Heart left ventricle (tissue), 16 donors: ENCODE measurements at regions not wholly inside any gene's neighbourhood (a gene's known extent, or its start where the extent isn't known, plus 50 kb on each side); places are given as distances from the start of the nearest gene placed in this dataset.

Experiments used
- ATAC-seq, 4 donors: fragments of 200-7000 bp; cut with Tn5 transposase; one replicate each; pipeline ENCODE4 v1.9.1; 2020 to 2022; ENCODE audit warnings: moderate library complexity in 4 of 4, mild to moderate bottlenecking in 3 of 4, moderate number of reproducible peaks in 1 of 4
- DNase-seq, 5 donors: peaks; one replicate each; pipeline ENCODE4 v3.0.0-alpha.2; 2020
- H3K27ac ChIP-seq, 12 donors: fragments of 200-600 bp; sonication (generic) in 4 of 12; one replicate each; pipeline versions ENCODE4 v1.5.0 to v1.8.0; 2016 to 2022; ENCODE audit warnings: mild to moderate bottlenecking in 2 of 12
- H3K27me3 ChIP-seq, 9 donors: fragments of 200-600 bp; sonication (generic) in 2 of 9; one replicate each; pipeline versions ENCODE4 v1.5.1 to v1.8.0; 2016 to 2022; ENCODE audit warnings: mild to moderate bottlenecking in 3 of 9
- H3K36me3 ChIP-seq, 9 donors: fragments of 200-600 bp; sonication (generic) in 2 of 9; one replicate each; pipeline versions ENCODE4 v1.5.0 to v1.8.0; 2018 to 2022; ENCODE audit warnings: mild to moderate bottlenecking in 2 of 9
- H3K4me1 ChIP-seq, 12 donors: fragments of 200-600 bp; sonication (generic) in 4 of 12; one replicate each; pipeline versions ENCODE4 v1.5.0 to v1.8.0; 2016 to 2022; ENCODE audit warnings: mild to moderate bottlenecking in 3 of 12
- H3K4me3 ChIP-seq, 12 donors: fragments of 200-600 bp; sonication (generic) in 4 of 12; one replicate each; pipeline versions ENCODE4 v1.5.0 to v1.8.0; 2017 to 2022; ENCODE audit warnings: mild to moderate bottlenecking in 9 of 12, moderate library complexity in 4 of 12
- H3K9me3 ChIP-seq, 12 donors: fragments of 200-600 bp; sonication (generic) in 4 of 12; one replicate each; pipeline versions ENCODE4 v1.5.0 to v1.8.0; 2016 to 2022; ENCODE audit warnings: mild to moderate bottlenecking in 1 of 12
- POLR2A ChIP-seq, 2 donors: fragments of 450-650 bp; IDR thresholded peaks; one replicate each; pipeline ENCODE4 v1.6.1; 2017; ENCODE audit warnings: antibody characterized with exemption in 2 of 2, mild to moderate bottlenecking in 2 of 2, moderate library complexity in 2 of 2
- WGBS, 4 donors: extraction: QIAGEN DNeasy Blood & Tissue Kit in 2 of 4; methylation state at CpG; one replicate each; pipeline versions ENCODE4 v1.1.5 to v1.1.7; 2013 to 2018; 5-methylcytosine and 5-hydroxymethylcytosine counted together
- intact Hi-C, 10 donors: fragments of 100-400 bp; cut with DNase I; formaldehyde crosslinking; loops; one replicate each; pipeline versions ENCODE4 v1.11.1 to v1.14.2; 2022
- TF ChIP-seq, protein P1 (sequence below), 12 donors: fragments of 200-600 bp; sonication (generic) in 4 of 12; IDR thresholded peaks; one replicate each; pipeline versions ENCODE4 v1.5.0 to v1.8.0; 2018 to 2022; ENCODE audit warnings: antibody characterized with exemption in 12 of 12, mild to moderate bottlenecking in 5 of 12
- donor health status: ischemic (EF 13 %, LVEDD 7.1; RV severe dilation, severe dysfunction).
- donor health status: healthy with polysubstance abuse.
- donor health status: DM: no; HTN: yes; CAD: no.
- donor health status: DM: no; HTN: no; CAD: no.
- donor health status: ischemic (EF 25% LVEDD 6.9; RV normal size, moderate dysfunction).
- donor health status: ischemic (EF 25% LVEDD 5.7; RV mildly dilated, moderate dysfunction).
- donor health status: healthy.
- donor health status: DM: yes; HTN: yes; CAD: no.
- donor health status: ischemic (EF 35%, LVEDD 5.7; RV mildly dilated, moderate dysfunction).
- donor health status: nonischemic (EF 11% LVEDD 7.7; RV severe dilation, severe dysfunction).
- donor health status: DM: yes; HTN: yes; CAD: no.
- donor health status: PGD.
- donor health status: ischemic (EF 29% LVEDD 5.4; RV normal size, mild dysfunction).
- donor health status: nonischemic (EF 23%, LVEDD 6.1; RV moderate dilation, normal function).

DNA sequence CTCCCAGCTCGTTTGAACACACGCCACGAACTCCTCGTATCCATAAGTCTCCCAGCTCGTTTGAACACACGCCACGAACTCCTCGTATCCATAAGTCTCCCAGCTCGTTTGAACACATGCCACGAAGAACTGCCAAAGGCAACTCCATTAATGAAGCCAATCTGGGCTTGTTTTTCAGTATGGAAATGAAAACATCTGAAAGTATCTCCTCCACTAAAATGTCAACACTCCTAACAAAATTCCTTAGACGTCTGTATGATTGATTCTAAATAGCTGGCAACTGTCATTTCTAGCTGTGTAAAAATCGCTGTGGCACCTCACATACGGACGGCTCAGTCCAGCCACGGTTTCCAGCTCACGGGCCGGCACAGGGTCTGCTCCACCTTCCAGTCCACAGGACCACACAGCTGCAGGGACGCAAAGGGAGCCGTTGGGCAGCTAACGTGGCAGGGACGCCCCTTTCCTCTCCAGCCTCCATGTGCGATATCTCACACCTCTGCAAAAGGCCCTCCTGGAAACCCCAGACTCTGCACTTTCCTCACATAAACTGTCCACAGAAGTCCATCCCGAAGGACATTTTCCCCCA is 67.1 kb upstream of the METRNL start:
- ATAC-seq (no peak), DNase-seq (no peak)
- Histone ChIP-seq H3K27me3 (no peaks in the 10 kb centered on the region), H3K4me1 (peaks cover 0 to 3% (median 0%) of the 10 kb centered on the region in 12 donors), H3K4me3 (no peak overlapping the region), H3K36me3 (peaks cover 0 to 4% (median 0%) of the 10 kb centered on the region in 9 donors), H3K27ac (no peak overlapping the region), H3K9me3 (no peaks in the 10 kb centered on the region)
- TF ChIP-seq, protein P1, sequence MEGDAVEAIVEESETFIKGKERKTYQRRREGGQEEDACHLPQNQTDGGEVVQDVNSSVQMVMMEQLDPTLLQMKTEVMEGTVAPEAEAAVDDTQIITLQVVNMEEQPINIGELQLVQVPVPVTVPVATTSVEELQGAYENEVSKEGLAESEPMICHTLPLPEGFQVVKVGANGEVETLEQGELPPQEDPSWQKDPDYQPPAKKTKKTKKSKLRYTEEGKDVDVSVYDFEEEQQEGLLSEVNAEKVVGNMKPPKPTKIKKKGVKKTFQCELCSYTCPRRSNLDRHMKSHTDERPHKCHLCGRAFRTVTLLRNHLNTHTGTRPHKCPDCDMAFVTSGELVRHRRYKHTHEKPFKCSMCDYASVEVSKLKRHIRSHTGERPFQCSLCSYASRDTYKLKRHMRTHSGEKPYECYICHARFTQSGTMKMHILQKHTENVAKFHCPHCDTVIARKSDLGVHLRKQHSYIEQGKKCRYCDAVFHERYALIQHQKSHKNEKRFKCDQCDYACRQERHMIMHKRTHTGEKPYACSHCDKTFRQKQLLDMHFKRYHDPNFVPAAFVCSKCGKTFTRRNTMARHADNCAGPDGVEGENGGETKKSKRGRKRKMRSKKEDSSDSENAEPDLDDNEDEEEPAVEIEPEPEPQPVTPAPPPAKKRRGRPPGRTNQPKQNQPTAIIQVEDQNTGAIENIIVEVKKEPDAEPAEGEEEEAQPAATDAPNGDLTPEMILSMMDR (IDR thresholded peaks at IDR 0.05) = no peak
- no peak for TF ChIP-seq POLR2A (IDR thresholded peaks at IDR 0.05)
- 91 to 94% (median 94%) methylated on average over 20 to 23 of the region's 23 CpGs for WGBS, 4 donors
- intact Hi-C loops = no loop called here

DNA sequence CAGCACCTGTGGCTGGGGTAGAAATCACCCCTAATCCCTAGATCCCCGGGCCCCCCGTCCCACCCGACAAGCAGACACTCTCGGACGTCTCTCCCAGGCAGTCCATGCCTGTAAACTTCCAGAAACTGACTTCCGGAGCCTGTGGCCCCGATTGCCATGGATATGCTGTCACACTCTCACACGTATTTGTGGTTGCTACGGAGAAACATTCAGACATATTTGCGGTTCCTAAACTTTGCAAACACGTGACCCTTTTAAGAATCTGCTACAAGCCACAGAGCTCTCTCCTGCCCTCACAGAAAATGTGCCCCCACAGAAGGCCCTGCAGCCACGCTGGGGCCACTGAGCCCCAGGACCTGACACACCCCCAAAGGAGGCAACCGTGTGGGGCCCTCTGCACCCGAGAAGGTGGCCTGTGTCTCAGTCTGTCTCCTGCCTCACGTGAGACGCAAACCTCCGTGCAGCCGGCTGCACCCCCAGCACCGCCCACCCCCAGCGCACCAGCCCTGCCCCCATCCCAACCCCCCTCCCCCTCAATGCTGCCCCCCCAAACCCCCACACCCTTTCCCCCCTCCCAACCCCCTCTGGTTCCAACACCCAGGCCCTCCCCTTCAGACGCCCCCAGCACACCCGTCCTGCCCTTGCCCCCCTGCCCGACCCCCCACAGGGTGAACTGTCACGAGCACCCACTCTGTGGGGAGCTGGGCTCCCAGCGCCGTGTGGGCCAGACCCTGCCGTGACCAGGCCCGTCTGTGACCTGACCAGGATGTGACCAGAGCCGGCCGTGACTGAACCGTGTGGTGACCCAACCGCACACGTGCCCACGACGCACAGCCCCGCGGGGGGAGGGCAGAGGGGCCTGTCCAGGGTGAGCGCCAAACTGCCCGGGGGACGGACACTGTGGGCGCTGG is 66.3 kb upstream of the METRNL start:
- H3K9me3 ChIP-seq = no peaks in the 10 kb centered on the region
- no peaks in the 10 kb centered on the region for H3K27me3 ChIP-seq
- TF ChIP-seq POLR2A (IDR thresholded peaks at IDR 0.05) = no peak
- TF ChIP-seq, protein P1 (IDR thresholded peaks at IDR 0.05) = no peak
- DNase-seq = no peak
- WGBS, 4 donors = 90 to 96% (median 93%) methylated on average over 27 to 41 of the region's 41 CpGs
- no peak overlapping the region for H3K27ac ChIP-seq
- H3K4me1 ChIP-seq = no peaks in the 10 kb centered on the region
- intact Hi-C loops = no loop called here
- no peak overlapping the region for H3K4me3 ChIP-seq
- ATAC-seq = peak in 1 of 4 donors; percentile 24
- H3K36me3 ChIP-seq = peaks cover 0 to 4% (median 0%) of the 10 kb centered on the region in 9 donors

DNA sequence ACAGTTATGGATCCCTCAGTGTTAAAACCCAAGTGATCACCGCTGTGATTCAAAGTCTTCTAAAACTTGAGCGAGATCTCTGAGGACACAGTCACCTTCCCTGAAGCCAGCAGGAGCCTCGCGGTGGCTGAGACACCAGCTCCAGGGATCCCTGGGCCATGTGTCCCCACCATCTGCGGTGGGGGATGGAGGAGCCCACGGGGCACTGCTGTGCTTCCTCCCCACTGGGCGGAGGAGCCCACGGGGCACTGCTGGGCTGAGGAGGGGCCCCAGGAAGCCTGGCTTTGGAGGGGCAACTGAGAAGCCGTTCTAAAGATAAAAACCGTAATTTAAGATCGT is 65.7 kb upstream of the METRNL start:
- H3K27me3 ChIP-seq = no peaks in the 10 kb centered on the region

DNA sequence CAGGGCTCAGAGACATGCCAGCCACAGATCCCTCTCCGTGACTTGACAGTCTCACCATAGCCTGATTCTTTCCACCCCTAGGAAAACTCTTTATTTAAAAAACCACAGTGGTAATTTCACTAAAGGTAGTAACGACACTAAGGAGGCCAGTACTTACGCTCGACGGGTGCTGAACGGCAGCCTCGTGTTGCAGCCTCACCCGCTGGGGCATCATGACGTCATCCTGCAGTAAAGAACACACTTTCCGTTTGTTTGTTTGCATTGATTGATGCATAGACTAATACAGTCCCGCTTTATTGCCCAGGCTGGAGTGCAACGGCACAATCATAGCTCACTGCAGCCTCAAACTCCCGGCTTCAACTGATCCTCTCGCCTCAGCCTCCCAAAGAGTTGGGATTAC is 65.1 kb upstream of the METRNL start:
- intact Hi-C loops = no loop called here
- H3K27ac ChIP-seq = no peak overlapping the region
- no peak for ATAC-seq
- H3K27me3 ChIP-seq = no peaks in the 10 kb centered on the region
- DNase-seq = no peak
- H3K4me1 ChIP-seq = no peaks in the 10 kb centered on the region
- H3K4me3 ChIP-seq = no peak overlapping the region
- TF ChIP-seq POLR2A (IDR thresholded peaks at IDR 0.05) = no peak
- TF ChIP-seq, protein P1 (IDR thresholded peaks at IDR 0.05) = no peak
- WGBS, 4 donors = 93 to 99% (median 96%) methylated on average over 14 of the region's 14 CpGs
- H3K36me3 ChIP-seq = peaks cover 0 to 4% (median 0%) of the 10 kb centered on the region in 9 donors
- H3K9me3 ChIP-seq = no peaks in the 10 kb centered on the region

More for the DNA sequence above, 65.7 kb upstream of the METRNL start:
- Histone ChIP-seq H3K36me3 (peaks cover 0 to 4% (median 0%) of the 10 kb centered on the region in 9 donors), H3K9me3 (no peaks in the 10 kb centered on the region), H3K4me1 (no peaks in the 10 kb centered on the region), H3K27ac (no peak overlapping the region), H3K4me3 (no peak overlapping the region)
- TF ChIP-seq POLR2A (IDR thresholded peaks at IDR 0.05) = no peak
- TF ChIP-seq, protein P1 (IDR thresholded peaks at IDR 0.05) = no peak
- ATAC-seq = no peak
- WGBS, 4 donors = 83 to 91% (median 87%) methylated on average over 5 to 11 of the region's 11 CpGs
- intact Hi-C loops = no loop called here
- DNase-seq = no peak
